LNCaP clone FGC (cell line): ENCODE measurements at regions not wholly inside any gene's neighbourhood (a gene's known extent, or its start where the extent isn't known, plus 50 kb on each side); places are given as distances from the start of the nearest gene placed in this dataset.

Source experiments
- DNase-seq: peaks from one replicate; pipeline ENCODE4 v3.0.0-alpha.2; 2011; ENCODE audit warnings: low read depth
- H3K4me3 ChIP-seq: 2 replicates; pipeline ENCODE4 v1.5.1; 2011; ENCODE audit warnings: mild to moderate bottlenecking, low read depth, low read length, control low read depth
- TF ChIP-seq, protein P1 (sequence below): IDR thresholded peaks from 2 replicates; pipeline ENCODE4 v1.5.1; 2012; ENCODE audit warnings: mild to moderate bottlenecking; ENCODE audit not compliant: control insufficient read depth, insufficient read depth; ENCODE audit errors: extremely low read depth

DNA sequence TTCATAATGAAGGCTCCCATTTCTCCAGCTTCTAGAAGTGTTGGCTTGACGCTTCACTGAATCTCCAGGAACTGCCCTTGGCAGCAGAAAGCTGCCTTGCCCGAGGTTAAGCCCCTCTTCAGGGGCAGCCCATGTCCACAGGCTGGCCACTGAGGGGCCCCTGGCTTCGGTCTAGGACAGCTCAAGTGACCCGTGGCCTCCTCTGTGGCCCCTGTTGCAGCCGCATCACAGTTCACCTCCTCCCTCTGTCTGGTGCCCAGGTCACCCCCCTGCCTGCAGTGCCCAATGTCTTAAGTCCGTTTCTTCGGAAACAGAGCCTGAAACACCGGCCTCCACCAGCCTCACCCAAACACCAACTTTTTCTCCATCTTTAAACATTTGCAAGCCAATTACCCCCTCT lies 279.2 kb upstream of the MKI67 start:
- DNase-seq = no peak
- no peak overlapping the region for H3K4me3 ChIP-seq
- TF ChIP-seq, protein P1, sequence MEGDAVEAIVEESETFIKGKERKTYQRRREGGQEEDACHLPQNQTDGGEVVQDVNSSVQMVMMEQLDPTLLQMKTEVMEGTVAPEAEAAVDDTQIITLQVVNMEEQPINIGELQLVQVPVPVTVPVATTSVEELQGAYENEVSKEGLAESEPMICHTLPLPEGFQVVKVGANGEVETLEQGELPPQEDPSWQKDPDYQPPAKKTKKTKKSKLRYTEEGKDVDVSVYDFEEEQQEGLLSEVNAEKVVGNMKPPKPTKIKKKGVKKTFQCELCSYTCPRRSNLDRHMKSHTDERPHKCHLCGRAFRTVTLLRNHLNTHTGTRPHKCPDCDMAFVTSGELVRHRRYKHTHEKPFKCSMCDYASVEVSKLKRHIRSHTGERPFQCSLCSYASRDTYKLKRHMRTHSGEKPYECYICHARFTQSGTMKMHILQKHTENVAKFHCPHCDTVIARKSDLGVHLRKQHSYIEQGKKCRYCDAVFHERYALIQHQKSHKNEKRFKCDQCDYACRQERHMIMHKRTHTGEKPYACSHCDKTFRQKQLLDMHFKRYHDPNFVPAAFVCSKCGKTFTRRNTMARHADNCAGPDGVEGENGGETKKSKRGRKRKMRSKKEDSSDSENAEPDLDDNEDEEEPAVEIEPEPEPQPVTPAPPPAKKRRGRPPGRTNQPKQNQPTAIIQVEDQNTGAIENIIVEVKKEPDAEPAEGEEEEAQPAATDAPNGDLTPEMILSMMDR = no peak

DNA sequence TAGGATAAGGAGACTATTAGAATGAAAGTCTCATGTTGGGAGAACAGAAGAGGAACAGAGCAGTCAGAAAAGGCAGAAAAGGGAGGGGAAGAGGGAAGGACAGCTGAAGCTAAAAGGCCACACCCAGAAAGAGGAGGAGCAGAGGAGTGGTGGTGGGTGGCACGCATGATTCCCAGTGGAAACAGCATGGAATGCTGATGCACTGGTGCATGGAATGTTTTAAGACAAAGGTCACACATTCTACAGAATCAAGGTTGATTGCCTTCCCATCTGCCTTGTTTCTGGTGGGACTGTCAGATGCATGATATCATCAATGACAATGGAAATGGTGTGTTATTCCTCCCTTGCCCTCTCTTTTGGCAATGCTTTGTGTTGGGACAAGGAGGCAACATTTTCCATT lies 285.4 kb upstream of the MKI67 start:
- no peak for DNase-seq
- TF ChIP-seq, protein P1 = no peak
- H3K4me3 ChIP-seq = no peak overlapping the region

DNA sequence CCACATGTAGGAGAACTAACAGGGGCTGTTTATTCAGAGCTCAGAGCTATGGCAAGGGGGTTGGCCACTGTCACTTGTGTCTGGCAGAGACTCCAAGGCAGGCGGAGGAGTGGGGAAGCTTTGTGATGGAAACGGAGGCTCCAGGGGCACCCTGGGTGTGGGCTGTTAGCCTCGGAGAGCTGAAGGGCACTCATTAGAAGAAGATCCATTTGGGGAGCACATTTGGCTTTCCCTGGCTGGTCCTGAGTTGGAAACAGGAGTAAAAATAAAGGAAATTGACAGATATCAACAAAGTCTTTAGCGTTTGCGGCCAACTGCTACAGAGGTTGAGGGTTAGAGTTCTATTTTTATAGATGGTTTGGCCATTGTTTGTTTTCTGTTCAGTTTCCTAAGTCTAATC lies 288.3 kb upstream of the MKI67 start:
- H3K4me3 ChIP-seq = no peak overlapping the region
- TF ChIP-seq, protein P1 = no peak
- no peak for DNase-seq

DNA sequence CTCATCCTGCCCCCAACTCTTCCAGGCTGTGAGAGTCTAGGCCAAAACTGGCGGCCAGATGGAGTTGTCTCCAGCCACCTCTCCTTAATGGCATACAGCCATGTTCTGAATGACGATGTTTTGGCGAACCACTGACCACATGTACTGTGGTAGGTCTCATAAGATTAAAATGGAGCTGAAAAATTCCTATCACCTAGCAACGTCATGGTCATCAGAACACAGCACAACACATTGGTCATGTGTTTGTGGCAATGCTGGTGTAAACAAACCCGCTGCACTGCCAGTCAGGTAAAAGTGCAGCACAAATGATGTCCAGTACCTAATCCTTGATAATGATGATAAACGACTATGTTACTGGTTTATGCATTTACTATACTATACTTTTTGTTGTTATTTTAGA lies 290.0 kb upstream of the MKI67 start:
- no peak overlapping the region for H3K4me3 ChIP-seq
- TF ChIP-seq, protein P1 = no peak
- no peak for DNase-seq

DNA sequence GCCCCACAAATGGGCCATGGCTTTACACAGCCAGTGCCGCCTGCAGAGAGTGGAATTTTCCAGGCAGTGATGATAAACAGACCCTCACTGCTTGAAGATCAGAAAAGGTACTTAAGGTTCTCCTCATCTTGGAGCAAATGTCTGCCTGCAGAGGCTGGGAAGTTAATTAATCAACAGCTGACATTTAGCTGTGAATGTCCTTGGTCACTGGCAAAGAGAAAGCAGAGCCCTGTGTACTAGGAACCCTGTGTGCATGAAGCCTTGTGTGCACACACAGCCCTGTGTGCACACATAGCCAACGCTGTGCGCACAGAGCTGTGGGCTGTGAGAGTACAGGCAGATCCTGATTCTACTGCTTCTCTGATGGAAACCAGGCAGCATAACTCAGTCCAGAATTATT lies 291.6 kb upstream of the MKI67 start:
- no peak overlapping the region for H3K4me3 ChIP-seq
- TF ChIP-seq, protein P1 = no peak
- no peak for DNase-seq

DNA sequence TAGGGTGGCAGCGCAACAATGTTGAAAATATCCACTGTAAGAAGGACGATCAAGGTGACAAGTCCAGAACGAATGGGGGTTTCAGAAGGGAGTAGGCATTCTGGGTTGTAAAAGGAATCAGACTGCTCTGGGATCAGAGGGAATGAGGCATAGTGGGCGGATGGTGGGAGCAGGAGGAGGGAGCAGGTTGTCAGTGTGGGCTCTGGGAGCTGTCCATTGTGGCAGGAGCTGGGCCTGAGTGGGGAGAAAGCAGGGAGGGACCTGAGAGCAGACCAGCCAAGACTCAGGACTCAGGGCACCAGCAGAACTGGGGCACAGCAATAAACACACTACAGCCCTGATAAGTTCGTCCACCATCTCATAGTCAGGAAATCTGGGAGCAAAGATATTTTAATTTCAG lies 292.6 kb upstream of the MKI67 start:
- TF ChIP-seq, protein P1 = no peak
- no peak for DNase-seq
- no peak overlapping the region for H3K4me3 ChIP-seq

DNA sequence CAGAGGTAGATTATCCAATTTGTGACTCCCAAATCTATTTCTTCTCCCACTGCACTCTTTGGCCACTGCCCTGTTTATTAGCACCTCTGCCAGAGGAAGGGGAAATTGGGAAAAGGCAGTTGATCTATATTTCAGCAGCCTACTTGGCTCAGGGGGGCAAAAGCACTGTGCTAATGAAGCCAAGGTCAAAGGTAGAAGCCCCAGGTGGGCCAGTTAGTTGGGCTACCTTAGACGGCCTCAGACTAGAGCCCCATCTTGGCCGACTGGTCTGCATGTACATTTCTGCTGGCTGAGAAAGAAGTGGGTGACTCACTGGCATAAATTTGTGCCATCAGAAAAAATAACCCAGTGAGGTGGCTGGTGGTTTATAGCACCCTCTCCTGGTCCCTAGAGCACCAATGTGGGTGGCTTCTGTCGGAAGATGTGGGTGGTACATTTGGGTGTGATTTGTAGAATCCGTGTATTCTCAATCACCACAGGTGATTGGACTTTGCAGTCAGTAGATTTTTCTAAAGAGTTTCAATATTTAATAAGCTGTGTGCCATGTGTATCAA lies 293.3 kb upstream of the MKI67 start:
- no peak overlapping the region for H3K4me3 ChIP-seq
- no peak for DNase-seq
- TF ChIP-seq, protein P1 = no peak
